OCI-LY3 (cell line): ENCODE measurements at regions not wholly inside any gene's neighbourhood (a gene's known extent, or its start where the extent isn't known, plus 50 kb on each side); places are given as distances from the start of the nearest gene placed in this dataset.

ENCODE experiments used
- H2AFZ ChIP-seq: fragments of 200-600, 300-600 bp; shearing (Covaris generic); 2 replicates; pipeline ENCODE4 v1.6.0; 2014; ENCODE audit warnings: antibody characterized with exemption, low read depth, low read length
- H3K27ac ChIP-seq: fragments of 200-600, 300-600 bp; sonication (generic); 2 replicates; pipeline ENCODE4 v1.5.1; 2014; ENCODE audit warnings: mild to moderate bottlenecking, low read length, moderate library complexity, mixed read lengths
- H3K27me3 ChIP-seq: fragments of 200-600, 300-600 bp; sonication (generic); 2 replicates; pipeline ENCODE4 v1.6.1; 2014; ENCODE audit warnings: low read depth, low read length, mixed read lengths
- H3K36me3 ChIP-seq: fragments of 200-600, 300-600 bp; sonication (generic); replicated peaks from 2 replicates; pipeline ENCODE3; 2014; ENCODE audit warnings: low read depth, low read length, mixed read lengths
- H3K4me1 ChIP-seq: fragments of 300-600, 200-600 bp; sonication (generic); 2 replicates; pipeline ENCODE4 v1.6.1; 2014; ENCODE audit warnings: low read length, mixed read lengths
- H3K4me2 ChIP-seq: fragments of 200-600, 300-600 bp; sonication (generic); 2 replicates; pipeline ENCODE4 v1.6.1; 2014; ENCODE audit warnings: low read length, mixed read lengths
- H3K4me3 ChIP-seq: fragments of 300-600, 200-600 bp; sonication (generic); 2 replicates; pipeline ENCODE4 v1.5.1; 2014; ENCODE audit warnings: antibody characterized with exemption, mild to moderate bottlenecking, low read length, moderate library complexity
- H3K79me2 ChIP-seq: fragments of 300-600, 200-600 bp; shearing (Covaris generic); 2 replicates; pipeline ENCODE4 v1.6.1; 2014; ENCODE audit warnings: mild to moderate bottlenecking, low read length, mixed read lengths
- H3K9ac ChIP-seq: fragments of 300-600, 200-600 bp; shearing (Covaris generic); 2 replicates; pipeline ENCODE4 v1.6.0; 2014; ENCODE audit warnings: mild to moderate bottlenecking, low read length, moderate library complexity
- H3K9me3 ChIP-seq: fragments of 200-600, 300-600 bp; shearing (Covaris generic); 2 replicates; pipeline ENCODE4 v1.6.1; 2014; ENCODE audit warnings: low read length, mixed read lengths; ENCODE audit not compliant: insufficient read depth
- H4K20me1 ChIP-seq: fragments of 200-600, 300-600 bp; sonication (generic); 2 replicates; pipeline ENCODE4 v1.6.1; 2016; ENCODE audit warnings: low read length, mixed read lengths; ENCODE audit not compliant: insufficient read depth
- CTCF ChIP-seq: fragments of 200-600, 300-600 bp; sonication (generic); IDR thresholded peaks from 2 replicates; pipeline ENCODE4 v1.5.1; 2014; ENCODE audit warnings: antibody characterized with exemption, low read length, low read depth
- EZH2phosphoT487 ChIP-seq: fragments of 200-600 bp; shearing (Covaris generic); IDR thresholded peaks from 2 replicates; pipeline ENCODE4 v1.6.1; 2018; ENCODE audit warnings: antibody characterized with exemption, mixed run types, low read depth

GRCh38 chr2:159855143-159855542 is 57.1 kb upstream of the CD302 start:
- Histone ChIP-seq H2AFZ (no peak overlapping the region), H3K27me3 (no peaks in the 10 kb centered on the region), H4K20me1 (no peaks in the 10 kb centered on the region), H3K4me1 (peaks cover 8% of the 10 kb centered on the region), H3K36me3 (peaks cover 73% of the 10 kb centered on the region), H3K4me2 (no peak overlapping the region), H3K9me3 (no peaks in the 10 kb centered on the region), H3K9ac (no peak overlapping the region), H3K27ac (no peak overlapping the region), H3K4me3 (no peak overlapping the region), H3K79me2 (no peaks in the 10 kb centered on the region)
- TF ChIP-seq CTCF (no peak), EZH2phosphoT487 (no peak)

GRCh38 chr2:159854481-159854880 is 56.5 kb upstream of the CD302 start:
- H3K27me3 ChIP-seq: no peaks in the 10 kb centered on the region
- peaks cover 8% of the 10 kb centered on the region for H3K4me1 ChIP-seq
- peaks cover 73% of the 10 kb centered on the region for H3K36me3 ChIP-seq
- H3K4me3 ChIP-seq: no peak overlapping the region
- H3K9ac ChIP-seq: no peak overlapping the region
- no peaks in the 10 kb centered on the region for H3K79me2 ChIP-seq
- H3K9me3 ChIP-seq: no peaks in the 10 kb centered on the region
- H2AFZ ChIP-seq: no peak overlapping the region
- H4K20me1 ChIP-seq: no peaks in the 10 kb centered on the region
- no peak overlapping the region for H3K4me2 ChIP-seq
- no peak for TF ChIP-seq EZH2phosphoT487
- no peak for TF ChIP-seq CTCF
- no peak overlapping the region for H3K27ac ChIP-seq

- no peaks in the 10 kb centered on the region for H3K27me3 ChIP-seq
- H3K9me3 ChIP-seq: no peaks in the 10 kb centered on the region
- no peak overlapping the region for H3K4me2 ChIP-seq
- H3K9ac ChIP-seq: no peak overlapping the region
- no peaks in the 10 kb centered on the region for H3K79me2 ChIP-seq
- H3K4me1 ChIP-seq: peaks cover 8% of the 10 kb centered on the region
- no peak for TF ChIP-seq EZH2phosphoT487
- no peak overlapping the region for H3K4me3 ChIP-seq
- H2AFZ ChIP-seq: no peak overlapping the region
- no peaks in the 10 kb centered on the region for H4K20me1 ChIP-seq
- peaks cover 74% of the 10 kb centered on the region for H3K36me3 ChIP-seq
- no peak overlapping the region for H3K27ac ChIP-seq
Observed at GRCh38 chr2:159853101-159853500, 55.1 kb upstream of the CD302 start.

GRCh38 chr2:159851941-159852340 is 53.9 kb upstream of the CD302 start:
- Histone ChIP-seq H3K27me3 (no peaks in the 10 kb centered on the region), H4K20me1 (no peaks in the 10 kb centered on the region), H3K4me3 (no peak overlapping the region), H3K9me3 (no peaks in the 10 kb centered on the region), H3K4me1 (peaks cover 8% of the 10 kb centered on the region), H2AFZ (no peak overlapping the region), H3K36me3 (peaks cover 74% of the 10 kb centered on the region), H3K9ac (no peak overlapping the region), H3K27ac (no peak overlapping the region), H3K4me2 (no peak overlapping the region), H3K79me2 (no peaks in the 10 kb centered on the region)
- TF ChIP-seq CTCF: no peak
- TF ChIP-seq EZH2phosphoT487: no peak

- Histone ChIP-seq H3K36me3 (peaks cover 71% of the 10 kb centered on the region), H3K4me1 (peaks cover 6% of the 10 kb centered on the region), H2AFZ (no peak overlapping the region), H3K27ac (no peak overlapping the region), H3K9me3 (no peaks in the 10 kb centered on the region), H4K20me1 (no peaks in the 10 kb centered on the region), H3K9ac (no peak overlapping the region), H3K4me2 (no peak overlapping the region), H3K4me3 (no peak overlapping the region), H3K79me2 (no peaks in the 10 kb centered on the region), H3K27me3 (no peaks in the 10 kb centered on the region)
- no peak for TF ChIP-seq EZH2phosphoT487
- TF ChIP-seq CTCF: no peak
Observed at GRCh38 chr2:159850789-159851188, 52.8 kb upstream of the CD302 start.
